Liver (tissue), 8 donors: ENCODE measurements at regions not wholly inside any gene's neighbourhood (a gene's known extent, or its start where the extent isn't known, plus 50 kb on each side); places are given as distances from the start of the nearest gene placed in this dataset.

Source experiments
- DNase-seq: peaks from one replicate; pipeline ENCODE4 v3.0.0-alpha.2; 2017; ENCODE audit warnings: low spot score
- H3K27ac ChIP-seq, 2 donors: one replicate each; pipeline ENCODE4 v1.7.0; 2013; ENCODE audit warnings: inconsistent platforms in 2 of 2, low read length in 2 of 2, control low read depth in 1 of 2, low read depth in 1 of 2, mild to moderate bottlenecking in 1 of 2
- H3K27me3 ChIP-seq, 4 donors: one replicate each; pipeline versions ENCODE4 v1.6.1 to v1.7.0; 2013; ENCODE audit warnings: low read length in 3 of 4, inconsistent platforms in 1 of 4, mild to moderate bottlenecking in 1 of 4, moderate library complexity in 1 of 4; ENCODE audit not compliant: control insufficient read depth in 4 of 4, insufficient read depth in 4 of 4
- H3K36me3 ChIP-seq, 4 donors: one replicate each; pipeline versions ENCODE4 v1.6.1 to v1.7.0; 2013; ENCODE audit warnings: low read length in 3 of 4, mild to moderate bottlenecking in 3 of 4, low read depth in 1 of 4, moderate library complexity in 1 of 4; ENCODE audit not compliant: control insufficient read depth in 4 of 4, insufficient read depth in 3 of 4
- H3K4me1 ChIP-seq, 4 donors: one replicate each; pipeline versions ENCODE4 v1.6.1 to v1.7.0; 2013; ENCODE audit warnings: low read length in 3 of 4, mild to moderate bottlenecking in 3 of 4, moderate library complexity in 1 of 4; ENCODE audit not compliant: control insufficient read depth in 4 of 4, insufficient read depth in 4 of 4
- H3K4me3 ChIP-seq, 3 donors: one replicate each; pipeline versions ENCODE4 v1.6.1 to v1.7.0; 2013; ENCODE audit warnings: low read length in 3 of 3, control low read depth in 1 of 3, low read depth in 1 of 3, mild to moderate bottlenecking in 1 of 3
- H3K9ac ChIP-seq, 2 donors: one replicate each; pipeline ENCODE4 v1.7.0; 2013; ENCODE audit warnings: low read length in 2 of 2, mild to moderate bottlenecking in 2 of 2, moderate library complexity in 2 of 2, control low read depth in 1 of 2, low read depth in 1 of 2
- H3K9me3 ChIP-seq, 4 donors: one replicate each; pipeline versions ENCODE4 v1.6.1 to v1.7.0; 2013; ENCODE audit warnings: low read length in 3 of 4; ENCODE audit not compliant: control insufficient read depth in 4 of 4
- ATF3 ChIP-seq: IDR thresholded peaks from 2 replicates; pipeline ENCODE4 v1.6.1; 2016; ENCODE audit warnings: antibody characterized with exemption
- CTCF ChIP-seq: fragments of 150-350 bp; IDR thresholded peaks from 2 replicates; pipeline ENCODE4 v1.5.1; 2017; ENCODE audit warnings: improper control_type of control experiment, low read depth, low read length; ENCODE audit not compliant: missing input control
- EGR1 ChIP-seq, 2 donors: IDR thresholded peaks; 2 replicates each; pipeline ENCODE4 v1.6.1; 2016 to 2018; ENCODE audit warnings: antibody characterized with exemption in 2 of 2, low read depth in 2 of 2
- FOXA1 ChIP-seq: IDR thresholded peaks from 2 replicates; pipeline ENCODE4 v1.6.1; 2016; ENCODE audit warnings: antibody characterized with exemption
- FOXA2 ChIP-seq: IDR thresholded peaks from 2 replicates; pipeline ENCODE4 v1.6.1; 2016; ENCODE audit warnings: antibody characterized with exemption
- GABPA ChIP-seq, 2 donors: IDR thresholded peaks in 1 of 2; conservative IDR thresholded peaks in 1 of 2; 2 replicates each; pipeline ENCODE4 v1.6.1; 2016; ENCODE audit warnings: antibody characterized with exemption in 2 of 2, mild to moderate bottlenecking in 1 of 2, moderate library complexity in 1 of 2
- HNF4A ChIP-seq, 2 donors: conservative IDR thresholded peaks; 2 replicates each; pipeline ENCODE4 v1.6.1; 2016; ENCODE audit warnings: antibody characterized with exemption in 2 of 2, mild to moderate bottlenecking in 2 of 2
- HNF4G ChIP-seq: IDR thresholded peaks from 2 replicates; pipeline ENCODE4 v1.6.1; 2016; ENCODE audit warnings: antibody characterized with exemption
- JUND ChIP-seq, 2 donors: IDR thresholded peaks; 2 replicates each; pipeline ENCODE4 v1.6.1; 2016; ENCODE audit warnings: antibody characterized with exemption in 2 of 2
- MAX ChIP-seq: IDR thresholded peaks from 2 replicates; pipeline ENCODE4 v1.6.1; 2016; ENCODE audit warnings: antibody characterized with exemption
- NR2F2 ChIP-seq: IDR thresholded peaks from 2 replicates; pipeline ENCODE4 v1.6.1; 2016; ENCODE audit warnings: antibody characterized with exemption
- RAD21 ChIP-seq, 2 donors: IDR thresholded peaks; 2 replicates each; pipeline ENCODE4 v1.6.1; 2016; ENCODE audit warnings: antibody characterized with exemption in 2 of 2, mild to moderate bottlenecking in 2 of 2
- REST ChIP-seq: IDR thresholded peaks from 2 replicates; pipeline ENCODE4 v1.6.1; 2016; ENCODE audit warnings: antibody characterized with exemption, mild to moderate bottlenecking
- RXRA ChIP-seq, 2 donors: IDR thresholded peaks; 2 replicates each; pipeline ENCODE4 v1.6.1; 2017 to 2018; ENCODE audit warnings: antibody characterized with exemption in 2 of 2, mild to moderate bottlenecking in 1 of 2
- SP1 ChIP-seq: IDR thresholded peaks from 2 replicates; pipeline ENCODE4 v1.6.1; 2018; ENCODE audit warnings: antibody characterized with exemption, mild to moderate bottlenecking
- TAF1 ChIP-seq: conservative IDR thresholded peaks from 2 replicates; pipeline ENCODE4 v1.6.1; 2016; ENCODE audit warnings: antibody characterized with exemption, mild to moderate bottlenecking
- YY1 ChIP-seq: IDR thresholded peaks from 2 replicates; pipeline ENCODE4 v1.6.1; 2016; ENCODE audit warnings: antibody characterized with exemption, mild to moderate bottlenecking
- ZBTB33 ChIP-seq: IDR thresholded peaks from 2 replicates; pipeline ENCODE4 v1.6.1; 2016; ENCODE audit warnings: antibody characterized with exemption
- WGBS: extraction: QIAGEN DNeasy Blood & Tissue Kit; methylation state at CpG from one replicate; pipeline ENCODE4 v1.1.7; 2013; 5-methylcytosine and 5-hydroxymethylcytosine counted together
- donor health status: healthy.
- donor health status: healthy.
- donor health status: healthy.
- donor health status: healthy.
- donor health status: healthy.

GRCh38 chr11:101706541-101706940 is 122.7 kb upstream of the TRPC6 start:
- no peaks in the 10 kb centered on the region for H3K36me3 ChIP-seq
- 78% methylated on average over 2 of the region's 2 CpGs for WGBS
- no peaks in the 10 kb centered on the region for H3K9me3 ChIP-seq
- no peak for DNase-seq
- H3K4me3 ChIP-seq = no peak overlapping the region
- no peaks in the 10 kb centered on the region for H3K4me1 ChIP-seq
- H3K27me3 ChIP-seq = no peaks in the 10 kb centered on the region
- H3K9ac ChIP-seq = no peak overlapping the region
- no peak for TF ChIP-seq SP1
- TF ChIP-seq HNF4G = no peak
- TF ChIP-seq GABPA (IDR thresholded peaks at IDR 0.05 in 1 of 2, conservative IDR thresholded peaks at IDR 0.05 in 1 of 2) = no peak
- no peak for TF ChIP-seq NR2F2
- TF ChIP-seq RXRA (IDR thresholded peaks at IDR 0.05) = no peak
- no peak for TF ChIP-seq JUND (IDR thresholded peaks at IDR 0.05)
- no peak for TF ChIP-seq YY1
- TF ChIP-seq FOXA2 = no peak
- TF ChIP-seq CTCF = no peak
- TF ChIP-seq MAX = no peak
- TF ChIP-seq TAF1 = no peak
- no peak for TF ChIP-seq ZBTB33
- no peak for TF ChIP-seq REST
- TF ChIP-seq ATF3 = no peak
- TF ChIP-seq EGR1 (IDR thresholded peaks at IDR 0.05; ENCODE audit: low read depth in 2 of 2) = no peak
- TF ChIP-seq RAD21 (IDR thresholded peaks at IDR 0.05) = no peak
- TF ChIP-seq HNF4A (conservative IDR thresholded peaks at IDR 0.05) = no peak
- TF ChIP-seq FOXA1 = no peak
- no peak overlapping the region for H3K27ac ChIP-seq
